NOMO-1 treated with DMSO at 0.1 percent for 48 hours (cell line): ENCODE measurements at regions not wholly inside any gene's neighbourhood (a gene's known extent, or its start where the extent isn't known, plus 50 kb on each side); places are given as distances from the start of the nearest gene placed in this dataset.
"Not testable (repeated sequence)": the region's sequence is repeated elsewhere in the genome, so short reads cannot be mapped to it uniquely, and the experiment has no call there.

Source experiments
- DNase-seq: peaks from one replicate; lab custom pipeline; 2025; ENCODE audit not compliant: unreplicated experiment; lab: John Stamatoyannopoulos, UW

GRCh38 chr3:82122554-82123345, 361.3 kb upstream of the GBE1 start:
- no peak for DNase-seq

GRCh38 chr3:82114589-82114988, 353.1 kb upstream of the GBE1 start:
- no peak for DNase-seq

DNA sequence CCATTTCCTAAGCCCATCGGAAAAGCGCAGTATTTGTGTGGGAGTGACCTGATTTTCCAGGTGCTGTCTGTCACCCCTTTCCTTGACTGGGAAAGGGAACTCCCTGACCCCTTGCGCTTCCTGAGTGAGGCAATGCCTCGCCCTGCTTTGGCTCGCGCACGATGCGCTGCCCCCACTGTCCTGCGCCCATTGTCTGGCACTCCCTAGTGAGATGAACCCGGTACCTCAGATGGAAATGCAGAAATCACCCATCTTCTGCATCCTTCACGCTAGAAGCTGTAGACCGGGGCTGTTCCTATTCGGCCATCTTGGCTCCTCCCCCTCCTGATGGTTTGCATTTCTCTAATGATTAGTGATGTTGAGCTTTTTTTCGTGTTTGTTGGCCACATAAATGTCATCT, 349.3 kb upstream of the GBE1 start:
- not testable (repeated sequence) for DNase-seq

DNA sequence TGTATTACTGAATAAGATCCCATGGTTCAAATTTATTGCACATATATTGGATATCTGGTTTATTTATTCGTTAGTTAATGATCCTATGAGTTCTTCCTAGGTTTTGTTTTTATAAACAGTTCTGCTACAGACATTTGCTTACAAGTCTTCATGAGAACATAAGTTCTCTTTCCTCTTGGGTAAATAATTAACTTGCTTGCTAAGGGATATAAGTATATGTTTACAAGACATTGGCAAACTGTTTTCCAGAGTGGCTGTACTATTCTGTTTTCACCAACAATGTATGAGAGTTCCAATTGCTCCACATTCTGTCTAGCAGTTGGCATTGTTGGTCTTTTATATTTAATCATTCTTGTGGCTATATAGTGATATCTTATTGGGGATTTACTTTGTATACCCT, 341.8 kb upstream of the GBE1 start:
- no peak for DNase-seq

DNA sequence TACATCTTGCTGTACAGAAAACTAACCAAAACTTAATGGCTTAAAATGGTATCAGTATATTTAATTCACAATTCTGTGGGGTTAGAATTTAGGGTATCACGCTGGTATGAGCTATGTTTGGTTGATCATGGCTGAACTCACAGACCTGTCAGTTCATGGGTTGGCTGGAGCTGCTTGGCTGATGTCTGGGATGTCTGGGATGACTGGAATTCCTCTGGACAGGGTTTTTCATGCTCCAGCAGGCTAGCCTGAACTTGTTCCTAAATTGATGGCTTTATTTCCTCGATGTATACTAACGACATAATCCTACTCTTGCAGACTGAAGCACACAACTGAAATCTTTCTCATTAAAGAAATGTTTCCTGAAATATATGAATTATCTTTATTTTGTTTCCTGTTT, 338.9 kb upstream of the GBE1 start:
- DNase-seq: no peak

GRCh38 chr3:82093641-82094040, 332.2 kb upstream of the GBE1 start:
- no peak for DNase-seq

DNA sequence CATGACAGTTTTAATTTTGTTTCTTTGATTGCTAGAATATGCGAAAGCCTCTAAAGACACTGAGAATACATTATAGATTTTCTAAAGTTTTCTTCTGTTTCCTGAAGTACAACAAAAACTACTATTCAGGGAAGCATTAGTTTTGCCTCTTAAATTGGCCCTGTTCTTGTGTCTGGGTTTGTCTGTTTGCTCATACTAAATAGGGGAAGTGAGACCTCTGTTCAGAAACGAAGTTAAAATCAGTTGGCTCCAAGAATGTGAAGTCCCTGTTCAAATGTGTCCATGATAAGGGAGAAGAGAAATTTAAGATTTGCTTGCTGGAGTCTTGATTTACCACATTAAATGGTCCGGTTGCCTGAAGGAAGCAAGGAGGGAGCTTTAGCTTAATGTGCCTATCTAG, 327.3 kb upstream of the GBE1 start:
- DNase-seq: peak; percentile 76

DNA sequence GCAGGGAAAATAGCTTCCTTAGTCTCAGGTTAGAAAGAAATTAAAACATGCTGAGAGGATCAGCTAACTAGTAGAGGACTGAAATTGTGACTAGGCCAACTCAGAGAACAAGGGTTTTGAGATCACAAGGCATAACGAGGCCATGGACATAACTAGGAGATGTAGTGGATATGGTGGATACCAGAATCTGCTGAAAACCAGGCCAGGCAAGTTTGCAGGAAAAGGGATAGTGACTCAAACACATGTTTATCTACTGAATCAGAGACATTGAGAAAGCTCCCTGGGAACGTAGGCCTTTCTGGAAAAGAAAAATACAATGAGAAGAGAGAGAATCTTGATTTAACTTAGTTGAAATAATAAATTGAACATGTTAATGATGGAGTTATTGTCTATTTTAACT, 326.5 kb upstream of the GBE1 start:
- DNase-seq: no peak

DNA sequence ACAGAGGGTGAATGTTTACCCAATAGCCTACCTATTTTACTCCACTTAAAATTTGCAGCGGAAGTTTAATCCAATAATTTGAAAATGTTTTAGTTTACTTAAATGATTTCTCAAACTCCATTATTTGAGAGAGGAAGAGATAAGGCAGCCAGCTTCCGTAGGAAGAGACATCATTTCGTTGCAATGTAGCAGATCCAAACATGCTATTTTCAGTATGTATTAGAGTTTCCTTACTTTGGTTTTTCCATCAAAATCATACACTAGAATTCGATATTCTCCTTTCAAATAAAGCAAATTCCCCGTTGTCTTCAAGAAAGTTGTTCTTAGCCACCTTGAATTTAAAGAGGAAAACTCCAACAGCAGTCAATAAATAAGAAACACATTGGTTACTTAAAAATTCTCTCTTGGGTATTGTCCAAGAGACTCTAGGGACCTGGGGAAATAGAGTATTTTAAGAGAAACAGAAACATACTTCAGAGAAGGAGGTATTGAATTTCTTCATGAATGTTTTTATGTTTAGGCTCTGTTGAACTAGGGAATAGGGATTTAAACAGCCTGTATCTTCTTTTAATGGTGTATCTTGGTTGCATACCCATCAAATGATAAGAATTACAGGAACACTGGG, 324.5 kb upstream of the GBE1 start:
- no peak for DNase-seq

DNA sequence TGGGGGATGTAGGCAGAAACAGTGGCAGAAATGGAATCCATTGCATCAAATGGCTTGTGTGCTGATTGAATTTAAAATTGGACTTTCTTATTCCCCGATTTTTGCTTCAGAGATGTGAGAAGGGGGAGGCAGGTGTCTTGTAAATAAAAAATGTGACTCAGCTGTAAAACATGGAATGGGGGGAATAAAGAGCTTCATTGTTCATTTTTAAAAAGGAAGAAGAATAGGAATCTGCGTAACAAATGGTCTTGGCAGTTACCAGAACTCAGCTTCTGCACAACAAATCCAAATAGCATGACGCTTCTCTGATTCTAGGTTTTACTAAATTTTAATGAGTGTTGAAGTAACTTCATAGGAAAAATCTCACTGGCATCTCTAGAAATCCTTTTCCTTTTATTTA, 323.9 kb upstream of the GBE1 start:
- DNase-seq: no peak

- DNase-seq: no peak
Measured at GRCh38 chr3:82084824-82085223, 323.4 kb upstream of the GBE1 start.

GRCh38 chr3:82082796-82083195, 321.4 kb upstream of the GBE1 start:
- DNase-seq: no peak

DNA sequence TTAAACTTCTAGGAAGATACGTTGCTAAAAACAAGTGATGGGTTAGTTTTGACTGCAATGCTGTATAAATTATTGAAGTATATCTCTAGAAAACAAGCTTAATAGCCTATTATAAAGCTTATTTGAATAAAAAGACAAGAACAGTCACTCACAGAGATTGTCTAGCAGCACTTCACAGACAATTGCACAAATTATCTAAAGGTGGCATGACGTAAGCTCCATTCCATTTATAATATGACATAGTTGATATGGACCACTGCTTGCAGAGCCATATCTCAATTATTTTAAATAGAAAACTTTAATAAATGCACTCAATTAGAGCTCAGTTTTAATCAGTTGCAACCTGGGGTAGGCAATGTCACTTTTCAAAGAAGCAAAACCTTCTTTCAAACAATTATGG, 319.9 kb upstream of the GBE1 start:
- no peak for DNase-seq

DNA sequence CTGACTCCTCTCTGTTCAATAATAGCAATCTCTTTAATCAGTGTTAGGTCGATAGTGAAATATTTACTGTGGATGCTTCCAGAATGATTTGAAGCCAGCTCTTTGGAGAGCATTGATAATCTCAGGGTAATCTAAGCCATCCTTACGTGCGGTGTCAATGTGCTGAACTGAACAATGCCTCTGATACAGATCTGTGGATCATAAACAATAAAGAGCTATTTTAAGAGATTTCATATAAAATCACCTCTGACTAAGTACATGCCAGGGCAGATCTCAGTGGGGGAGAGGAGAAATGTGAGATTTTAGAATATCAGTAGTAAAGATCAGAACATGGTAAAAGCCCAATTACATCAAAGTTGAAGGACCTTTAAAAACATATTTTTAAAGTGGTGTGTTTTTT, 319.3 kb upstream of the GBE1 start:
- DNase-seq: no peak

DNA sequence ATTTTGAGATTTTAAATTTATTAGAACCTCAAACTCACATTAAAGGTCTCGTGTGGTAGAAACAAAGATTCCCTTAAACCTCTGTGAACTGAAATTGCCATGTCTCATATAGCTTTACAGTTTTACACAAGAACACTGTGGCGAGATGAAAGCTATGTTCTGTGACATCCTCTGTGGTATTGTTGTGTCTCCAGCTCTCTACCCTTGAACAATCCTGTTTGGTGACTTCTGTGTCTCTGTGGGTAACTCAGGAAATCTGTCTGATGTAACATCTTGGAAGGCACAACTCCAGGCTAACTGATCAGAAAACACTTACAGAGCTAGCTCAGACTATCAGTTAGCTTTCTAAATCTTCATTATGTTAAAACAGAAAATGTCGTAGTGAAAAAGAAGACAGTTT, 318.8 kb upstream of the GBE1 start:
- no peak for DNase-seq

DNA sequence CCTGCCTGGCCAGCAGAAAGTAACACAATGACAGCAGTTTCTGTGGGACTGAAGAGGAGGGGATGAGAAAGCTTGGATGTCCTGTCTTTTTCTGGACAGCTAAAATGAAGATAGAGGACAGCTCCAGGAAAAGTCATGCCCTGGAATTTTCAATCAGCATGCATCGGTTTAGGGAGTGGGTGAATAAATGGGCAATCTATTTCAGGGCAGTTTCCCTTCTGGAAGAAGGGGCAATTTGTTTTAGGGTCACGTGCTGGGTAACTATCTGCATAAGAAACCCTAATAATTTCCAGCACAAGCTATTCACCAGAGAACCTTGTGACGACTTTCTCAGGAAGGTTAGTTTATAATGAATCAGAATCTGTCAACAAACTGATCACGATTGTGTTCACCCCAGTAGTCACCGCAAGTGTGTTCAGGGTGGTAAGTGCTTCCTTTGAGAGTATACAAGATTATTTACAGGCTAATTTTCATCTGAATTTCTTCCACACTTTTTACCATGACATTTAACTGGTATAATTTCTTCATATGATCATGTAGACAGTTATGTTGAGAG, 318.0 kb upstream of the GBE1 start:
- no peak for DNase-seq

DNA sequence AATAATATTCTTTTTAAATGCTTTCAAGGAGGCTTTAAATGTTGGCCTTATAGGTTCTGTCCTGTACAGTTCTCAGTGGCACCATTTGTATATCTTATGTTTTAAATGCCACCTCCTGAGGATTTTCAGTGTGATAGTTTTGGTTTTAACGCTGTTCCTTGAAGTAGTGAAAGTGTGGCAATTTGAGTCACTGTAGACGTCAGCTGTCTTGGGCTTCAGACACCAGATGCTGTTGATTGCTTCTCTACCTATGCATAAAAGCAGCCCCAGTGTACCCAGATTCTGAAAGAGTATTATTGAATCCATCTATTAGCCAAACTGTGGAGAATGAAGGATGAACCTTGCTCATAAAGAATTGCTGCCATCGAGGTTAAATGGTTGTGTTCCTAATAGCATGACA, 316.8 kb upstream of the GBE1 start:
- DNase-seq: no peak

GRCh38 chr3:82067420-82067819, 306.0 kb upstream of the GBE1 start:
- no peak for DNase-seq

- DNase-seq: no peak
Measured at GRCh38 chr3:82058809-82059208, 297.4 kb upstream of the GBE1 start.

- DNase-seq: no peak
Measured at GRCh38 chr3:82055792-82056191, 294.3 kb upstream of the GBE1 start.

- DNase-seq: no peak
Measured at GRCh38 chr3:82054849-82055248, 293.4 kb upstream of the GBE1 start.

- DNase-seq: no peak
Measured at GRCh38 chr3:82053236-82053635, 291.8 kb upstream of the GBE1 start.

DNA sequence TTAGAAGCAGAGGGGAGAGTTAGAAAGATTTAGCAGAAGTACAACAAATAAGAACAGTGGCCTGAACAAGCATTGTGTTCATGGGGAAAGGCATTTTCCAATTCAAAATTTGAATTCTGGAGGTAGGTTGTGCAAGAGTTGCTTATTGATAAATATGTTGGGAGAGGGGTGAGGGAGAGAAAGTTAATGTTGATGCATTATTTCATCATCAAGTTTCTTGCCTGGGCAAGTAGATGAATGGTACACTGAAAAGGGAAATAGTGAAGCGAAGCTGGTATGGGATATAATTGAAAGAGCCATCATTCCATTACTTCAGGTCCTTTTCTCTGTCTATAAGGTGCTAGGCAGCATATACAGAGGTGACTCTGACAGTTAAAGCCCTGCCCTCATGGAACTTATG, 288.9 kb upstream of the GBE1 start:
- no peak for DNase-seq
